Sigmoid colon (tissue), 4 donors: ENCODE measurements at regions not wholly inside any gene's neighbourhood (a gene's known extent, or its start where the extent isn't known, plus 50 kb on each side); places are given as distances from the start of the nearest gene placed in this dataset.

Source experiments
- EP300 ChIP-seq, 4 donors: sonication (generic); formaldehyde crosslinking; IDR thresholded peaks; one replicate each; pipeline ENCODE4 v1.6.1; 2017; ENCODE audit warnings: antibody characterized with exemption in 4 of 4
- POLR2AphosphoS5 ChIP-seq, 4 donors: sonication (generic); formaldehyde crosslinking; IDR thresholded peaks; one replicate each; pipeline ENCODE4 v1.6.1; 2017; ENCODE audit warnings: antibody characterized with exemption in 4 of 4
- TF ChIP-seq, protein P1 (sequence below), 4 experiments: fragments of 450-650 bp in 3 of 4; fragments of 200-600 bp in 1 of 4; IDR thresholded peaks; one replicate each; pipeline ENCODE4 v1.5.1; 2016 to 2019; ENCODE audit warnings: antibody characterized with exemption in 4 of 4, mild to moderate bottlenecking in 3 of 4, moderate library complexity in 2 of 4

DNA sequence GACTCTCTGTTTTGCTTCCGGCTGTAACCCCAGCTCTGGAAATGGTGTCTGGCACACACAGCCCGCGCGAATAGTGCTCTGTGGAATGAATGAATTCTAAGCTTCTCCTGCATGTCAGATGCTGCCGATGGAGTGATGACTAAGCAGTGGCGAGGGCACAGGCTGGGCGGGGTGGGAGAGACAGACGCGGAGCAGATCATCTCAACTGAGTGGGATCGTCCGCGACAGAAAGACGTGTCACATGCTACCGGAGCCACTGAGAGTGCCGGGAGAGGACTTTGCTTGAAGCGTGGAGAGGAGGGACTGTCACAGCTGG is 334.5 kb downstream of the CTTN start:
- TF ChIP-seq, protein P1, sequence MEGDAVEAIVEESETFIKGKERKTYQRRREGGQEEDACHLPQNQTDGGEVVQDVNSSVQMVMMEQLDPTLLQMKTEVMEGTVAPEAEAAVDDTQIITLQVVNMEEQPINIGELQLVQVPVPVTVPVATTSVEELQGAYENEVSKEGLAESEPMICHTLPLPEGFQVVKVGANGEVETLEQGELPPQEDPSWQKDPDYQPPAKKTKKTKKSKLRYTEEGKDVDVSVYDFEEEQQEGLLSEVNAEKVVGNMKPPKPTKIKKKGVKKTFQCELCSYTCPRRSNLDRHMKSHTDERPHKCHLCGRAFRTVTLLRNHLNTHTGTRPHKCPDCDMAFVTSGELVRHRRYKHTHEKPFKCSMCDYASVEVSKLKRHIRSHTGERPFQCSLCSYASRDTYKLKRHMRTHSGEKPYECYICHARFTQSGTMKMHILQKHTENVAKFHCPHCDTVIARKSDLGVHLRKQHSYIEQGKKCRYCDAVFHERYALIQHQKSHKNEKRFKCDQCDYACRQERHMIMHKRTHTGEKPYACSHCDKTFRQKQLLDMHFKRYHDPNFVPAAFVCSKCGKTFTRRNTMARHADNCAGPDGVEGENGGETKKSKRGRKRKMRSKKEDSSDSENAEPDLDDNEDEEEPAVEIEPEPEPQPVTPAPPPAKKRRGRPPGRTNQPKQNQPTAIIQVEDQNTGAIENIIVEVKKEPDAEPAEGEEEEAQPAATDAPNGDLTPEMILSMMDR (IDR thresholded peaks at IDR 0.05) = no peak
- TF ChIP-seq POLR2AphosphoS5 (IDR thresholded peaks at IDR 0.05) (no peak), EP300 (IDR thresholded peaks at IDR 0.05) (no peak)
